OCI-LY7 (cell line): ENCODE measurements at regions not wholly inside any gene's neighbourhood (a gene's known extent, or its start where the extent isn't known, plus 50 kb on each side); places are given as distances from the start of the nearest gene placed in this dataset.

ENCODE experiments used
- BruUV-seq: library from RNA; stranded (reverse); fragments of 400-500 nt; replicated peaks from 2 replicates; lab custom pipeline; 2021; lab: Mats Ljungman, UMichigan
- CTCF ChIA-PET: fragments of 300-600 bp; sonication (Branson Sonifier 250); formaldehyde crosslinking; loops from one replicate; lab custom pipeline; 2022; ENCODE audit warnings: antibody characterized with exemption; ENCODE audit not compliant: unreplicated experiment; lab: Charles Lee
- POLR2A ChIA-PET: fragments of 300-600 bp; sonication (Branson Sonifier 250); formaldehyde crosslinking; loops from one replicate; lab custom pipeline; 2022; ENCODE audit warnings: antibody characterized with exemption; lab: Charles Lee
- DNase-seq: peaks from one replicate; pipeline ENCODE4 v3.0.0-alpha.2; 2015; ENCODE audit warnings: low spot score
- H2AFZ ChIP-seq: fragments of 200-600 bp; sonication (generic), shearing (Covaris generic); 2 replicates; pipeline ENCODE4 v1.6.1; 2014; ENCODE audit warnings: mild to moderate bottlenecking, antibody characterized with exemption, low read length, moderate library complexity
- H3K27ac ChIP-seq: fragments of 200-600 bp; sonication (generic); 2 replicates; pipeline ENCODE4 v1.5.1; 2014; ENCODE audit warnings: mixed run types, low read depth, mild to moderate bottlenecking, moderate library complexity, low read length, inconsistent platforms; ENCODE audit not compliant: poor library complexity, severe bottlenecking
- H3K36me3 ChIP-seq: fragments of 200-600 bp; sonication (generic); 2 replicates; pipeline ENCODE4 v1.6.1; 2014; ENCODE audit warnings: mild to moderate bottlenecking, antibody characterized with exemption, low read length, moderate library complexity, mixed read lengths; ENCODE audit not compliant: insufficient read depth
- H3K4me1 ChIP-seq: fragments of 200-600 bp; sonication (generic); 2 replicates; pipeline ENCODE4 v1.5.1; 2014; ENCODE audit warnings: mild to moderate bottlenecking, low read length; ENCODE audit not compliant: insufficient read depth, poor library complexity, severe bottlenecking
- H3K4me2 ChIP-seq: fragments of 200-600 bp; sonication (generic); 2 replicates; pipeline ENCODE4 v1.6.1; 2014; ENCODE audit warnings: mild to moderate bottlenecking, low read length
- H3K4me3 ChIP-seq: fragments of 200-600 bp; sonication (generic); 2 replicates; pipeline ENCODE4 v1.5.1; 2014; ENCODE audit warnings: mild to moderate bottlenecking, low read depth, low read length; ENCODE audit not compliant: poor library complexity, severe bottlenecking
- H3K79me2 ChIP-seq: fragments of 200-600 bp; sonication (generic); 2 replicates; pipeline ENCODE4 v1.6.1; 2016; ENCODE audit warnings: low read depth, mild to moderate bottlenecking, low read length, moderate library complexity, mixed read lengths; ENCODE audit not compliant: insufficient read depth
- H3K9me2 ChIP-seq: fragments of 200-600 bp; sonication (generic); 2 replicates; pipeline ENCODE4 v1.6.1; 2016; ENCODE audit warnings: mild to moderate bottlenecking, low read length, mixed read lengths; ENCODE audit not compliant: insufficient read depth
- H3K9me3 ChIP-seq: fragments of 200-600 bp; sonication (generic); 2 replicates; pipeline ENCODE4 v1.6.1; 2014; ENCODE audit warnings: mild to moderate bottlenecking, mixed run types, low read length, mixed read lengths
- H4K20me1 ChIP-seq: fragments of 200-600 bp; sonication (generic); 2 replicates; pipeline ENCODE4 v1.6.1; 2014; ENCODE audit warnings: mild to moderate bottlenecking, antibody characterized with exemption, low read length, moderate library complexity, mixed read lengths; ENCODE audit not compliant: insufficient read depth
- EZH2phosphoT487 ChIP-seq: fragments of 200-600 bp; sonication (generic); IDR thresholded peaks from 2 replicates; pipeline ENCODE4 v1.6.1; 2018; ENCODE audit warnings: low read depth, borderline replicate concordance, mild to moderate bottlenecking, mixed run types, antibody characterized with exemption, low read length, moderate library complexity, mixed read lengths
- intact Hi-C: fragments of 100-400 bp; cut with micrococcal nuclease; formaldehyde crosslinking; loops from one replicate; pipeline ENCODE4 v1.10.0; 2022; ENCODE audit not compliant: unreplicated experiment
- TF ChIP-seq, protein P1 (sequence below): fragments of 200-600 bp; sonication (generic); conservative IDR thresholded peaks from 2 replicates; pipeline ENCODE4 v1.5.1; 2014; ENCODE audit warnings: mild to moderate bottlenecking, antibody characterized with exemption, low read length, moderate library complexity, mixed read lengths

DNA sequence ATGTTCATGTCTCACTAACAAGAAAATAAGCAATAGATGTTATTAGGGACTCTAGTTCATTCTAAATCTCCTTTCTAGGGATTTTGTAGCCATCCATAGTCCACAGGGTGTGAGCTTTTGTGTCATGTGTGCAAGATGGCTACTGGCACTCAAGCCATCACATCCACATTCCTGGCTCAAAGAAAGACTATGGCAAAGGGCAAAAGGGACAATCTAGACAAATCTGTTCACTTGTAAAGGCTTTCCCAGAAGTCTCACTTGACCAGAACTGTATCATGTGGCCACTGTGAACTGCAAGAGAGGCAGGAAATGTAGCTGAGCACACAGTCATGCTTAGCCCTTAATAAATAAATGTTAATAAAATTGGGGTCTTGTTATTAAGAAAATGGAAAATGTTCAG is 212.6 kb upstream of the EXOC2 start:
- no peaks in the 10 kb centered on the region for H3K9me2 ChIP-seq
- no peaks in the 10 kb centered on the region for H3K36me3 ChIP-seq
- DNase-seq: no peak
- CTCF ChIA-PET: no interaction called here
- no peaks in the 10 kb centered on the region for H3K79me2 ChIP-seq
- H3K4me1 ChIP-seq: no peaks in the 10 kb centered on the region
- H4K20me1 ChIP-seq: no peaks in the 10 kb centered on the region
- POLR2A ChIA-PET: no interaction called here
- TF ChIP-seq EZH2phosphoT487: no peak
- TF ChIP-seq, protein P1, sequence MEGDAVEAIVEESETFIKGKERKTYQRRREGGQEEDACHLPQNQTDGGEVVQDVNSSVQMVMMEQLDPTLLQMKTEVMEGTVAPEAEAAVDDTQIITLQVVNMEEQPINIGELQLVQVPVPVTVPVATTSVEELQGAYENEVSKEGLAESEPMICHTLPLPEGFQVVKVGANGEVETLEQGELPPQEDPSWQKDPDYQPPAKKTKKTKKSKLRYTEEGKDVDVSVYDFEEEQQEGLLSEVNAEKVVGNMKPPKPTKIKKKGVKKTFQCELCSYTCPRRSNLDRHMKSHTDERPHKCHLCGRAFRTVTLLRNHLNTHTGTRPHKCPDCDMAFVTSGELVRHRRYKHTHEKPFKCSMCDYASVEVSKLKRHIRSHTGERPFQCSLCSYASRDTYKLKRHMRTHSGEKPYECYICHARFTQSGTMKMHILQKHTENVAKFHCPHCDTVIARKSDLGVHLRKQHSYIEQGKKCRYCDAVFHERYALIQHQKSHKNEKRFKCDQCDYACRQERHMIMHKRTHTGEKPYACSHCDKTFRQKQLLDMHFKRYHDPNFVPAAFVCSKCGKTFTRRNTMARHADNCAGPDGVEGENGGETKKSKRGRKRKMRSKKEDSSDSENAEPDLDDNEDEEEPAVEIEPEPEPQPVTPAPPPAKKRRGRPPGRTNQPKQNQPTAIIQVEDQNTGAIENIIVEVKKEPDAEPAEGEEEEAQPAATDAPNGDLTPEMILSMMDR: no peak
- H3K9me3 ChIP-seq: no peaks in the 10 kb centered on the region
- BruUV-seq: no TSS peak
- no peak overlapping the region for H3K27ac ChIP-seq
- H3K4me3 ChIP-seq: no peak overlapping the region
- no peak overlapping the region for H2AFZ ChIP-seq
- H3K4me2 ChIP-seq: no peak overlapping the region
- intact Hi-C loops: no loop called here

DNA sequence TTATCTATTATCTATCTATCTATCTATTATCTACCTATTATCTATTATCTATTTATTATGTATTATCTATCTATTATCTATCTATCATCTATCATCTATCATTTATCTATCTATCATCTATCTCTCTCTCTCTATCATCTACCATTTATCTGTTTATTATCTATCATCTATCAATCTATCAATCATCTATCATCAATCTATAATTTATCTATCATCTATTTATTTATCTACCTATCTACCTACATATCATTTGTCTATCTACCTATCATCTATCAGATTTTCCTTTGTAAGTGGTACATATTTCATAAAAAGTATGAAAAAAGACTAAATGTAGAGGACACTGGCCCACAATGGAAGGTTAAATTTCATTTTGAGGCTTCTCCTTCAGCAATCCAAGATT is 212.1 kb upstream of the EXOC2 start:
- H3K27ac ChIP-seq: no peak overlapping the region
- POLR2A ChIA-PET: no interaction called here
- no peak overlapping the region for H3K4me2 ChIP-seq
- no peaks in the 10 kb centered on the region for H3K36me3 ChIP-seq
- H3K4me3 ChIP-seq: no peak overlapping the region
- H3K9me2 ChIP-seq: no peaks in the 10 kb centered on the region
- H4K20me1 ChIP-seq: no peaks in the 10 kb centered on the region
- BruUV-seq: no TSS peak
- no peak for DNase-seq
- H3K4me1 ChIP-seq: no peaks in the 10 kb centered on the region
- no peak overlapping the region for H2AFZ ChIP-seq
- no peaks in the 10 kb centered on the region for H3K79me2 ChIP-seq
- intact Hi-C loops: no loop called here
- no peak for TF ChIP-seq EZH2phosphoT487
- TF ChIP-seq, protein P1: no peak
- no peaks in the 10 kb centered on the region for H3K9me3 ChIP-seq
- CTCF ChIA-PET: no interaction called here

DNA sequence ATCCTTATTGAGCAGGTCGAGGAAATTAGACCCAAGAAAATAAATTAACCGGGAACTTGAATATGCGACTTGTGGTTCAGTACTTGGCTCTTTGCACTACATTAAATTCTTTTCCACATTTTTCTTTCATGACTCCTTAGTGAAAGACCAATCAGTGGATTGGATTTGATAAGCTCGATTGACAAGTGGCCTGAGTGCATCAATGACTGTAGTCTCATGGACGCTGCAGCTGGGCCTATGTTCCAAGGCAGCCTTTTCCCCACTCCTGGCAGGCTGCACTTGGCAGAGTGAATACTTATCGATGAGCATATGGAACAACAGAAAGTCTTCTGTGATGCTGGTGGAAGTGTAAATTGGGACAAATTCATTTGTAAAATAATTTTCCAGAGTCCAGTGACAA is 210.8 kb upstream of the EXOC2 start:
- ChIA-PET POLR2A (interaction anchor here (1.0 kb wide), 1 partner anchor 263 kb away, joined by 3 read pairs; no protein-coding TSS in a partner anchor), CTCF (no interaction called here)
- no peak overlapping the region for H3K4me3 ChIP-seq
- BruUV-seq: no TSS peak
- no peak overlapping the region for H3K27ac ChIP-seq
- intact Hi-C loops: no loop called here
- no peaks in the 10 kb centered on the region for H3K4me1 ChIP-seq
- no peaks in the 10 kb centered on the region for H4K20me1 ChIP-seq
- no peaks in the 10 kb centered on the region for H3K9me3 ChIP-seq
- no peak overlapping the region for H3K4me2 ChIP-seq
- H3K9me2 ChIP-seq: no peaks in the 10 kb centered on the region
- no peak overlapping the region for H2AFZ ChIP-seq
- TF ChIP-seq EZH2phosphoT487: no peak
- TF ChIP-seq, protein P1: no peak
- no peaks in the 10 kb centered on the region for H3K36me3 ChIP-seq
- DNase-seq: no peak
- H3K79me2 ChIP-seq: no peaks in the 10 kb centered on the region
